SH-SY5Y (cell line): ENCODE measurements at regions not wholly inside any gene's neighbourhood (a gene's known extent, or its start where the extent isn't known, plus 50 kb on each side); places are given as distances from the start of the nearest gene placed in this dataset.

Experiments used
- GATA2 ChIP-seq: IDR thresholded peaks from 2 replicates; pipeline ENCODE4 v1.6.1; 2011; ENCODE audit warnings: mild to moderate bottlenecking, low read depth, low read length
- GATA3 ChIP-seq: IDR thresholded peaks from 2 replicates; pipeline ENCODE4 v1.6.1; 2011; ENCODE audit warnings: low read depth, mild to moderate bottlenecking, low read length, moderate library complexity

- no peak for TF ChIP-seq GATA2
- TF ChIP-seq GATA3 = no peak
Observed at GRCh38 chr2:192741889-192742288, 547.2 kb upstream of the TMEFF2 start.
